ENCODE measurements at regions not wholly inside any gene's neighbourhood (a gene's known extent, or its start where the extent isn't known, plus 50 kb on each side); places are given as distances from the start of the nearest gene placed in this dataset.

- DNase-seq (ENCODE audit: low read depth in 2 of 2): no peak
Measured at GRCh38 chr15:97790180-97790579, 170.3 kb upstream of the ARRDC4 start.

- DNase-seq (ENCODE audit: low read depth in 2 of 2): no peak
Measured at GRCh38 chr15:97791824-97792792, 168.4 kb upstream of the ARRDC4 start.

DNA sequence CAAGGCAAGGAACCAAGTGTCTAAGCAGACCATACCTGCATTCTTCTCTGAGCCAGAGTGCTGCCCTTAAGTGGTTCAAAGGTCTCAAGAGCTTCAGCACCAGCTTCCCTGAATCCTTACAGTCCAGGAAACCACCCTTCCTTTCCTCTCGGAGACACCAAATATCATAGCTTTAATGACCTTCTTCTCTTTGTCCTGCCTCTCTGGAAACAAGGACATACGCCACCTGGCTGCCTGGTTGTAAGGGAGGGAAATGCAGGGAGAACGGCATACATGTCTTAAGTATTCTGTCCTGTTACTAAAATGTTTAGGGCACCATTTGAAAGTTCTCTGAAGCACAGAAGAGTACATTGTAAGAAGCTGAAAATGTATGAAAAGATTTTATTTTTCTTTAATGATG lies 155.6 kb upstream of the ARRDC4 start:
- DNase-seq (ENCODE audit: low read depth in 2 of 2): no peak

- no peak for DNase-seq (ENCODE audit: low read depth in 2 of 2)
Measured at GRCh38 chr15:97806766-97807165, 153.7 kb upstream of the ARRDC4 start.

DNA sequence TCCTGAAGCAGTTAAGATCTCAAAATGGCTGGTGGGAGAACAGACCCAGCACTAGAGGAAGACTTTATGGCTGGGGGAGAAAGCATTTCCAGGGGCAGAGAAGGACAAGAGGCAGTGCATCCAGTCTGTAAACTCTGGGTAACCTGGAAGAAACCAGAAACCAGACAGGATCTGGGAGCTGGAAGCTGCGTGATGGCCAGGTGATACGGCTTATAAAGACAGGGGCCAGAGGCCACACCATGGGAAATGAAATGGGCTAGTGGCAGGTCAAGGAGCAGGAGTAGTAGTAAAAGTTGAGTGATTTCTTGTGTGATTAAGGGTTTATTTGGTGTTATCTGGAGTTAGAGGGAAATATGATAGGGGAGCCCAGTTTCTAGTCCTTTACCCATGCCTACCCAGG lies 144.7 kb upstream of the ARRDC4 start:
- no peak for DNase-seq (ENCODE audit: low read depth in 2 of 2)

- no peak for DNase-seq (ENCODE audit: low read depth in 2 of 2)
Measured at GRCh38 chr15:97817276-97817890, 143.1 kb upstream of the ARRDC4 start.

DNA sequence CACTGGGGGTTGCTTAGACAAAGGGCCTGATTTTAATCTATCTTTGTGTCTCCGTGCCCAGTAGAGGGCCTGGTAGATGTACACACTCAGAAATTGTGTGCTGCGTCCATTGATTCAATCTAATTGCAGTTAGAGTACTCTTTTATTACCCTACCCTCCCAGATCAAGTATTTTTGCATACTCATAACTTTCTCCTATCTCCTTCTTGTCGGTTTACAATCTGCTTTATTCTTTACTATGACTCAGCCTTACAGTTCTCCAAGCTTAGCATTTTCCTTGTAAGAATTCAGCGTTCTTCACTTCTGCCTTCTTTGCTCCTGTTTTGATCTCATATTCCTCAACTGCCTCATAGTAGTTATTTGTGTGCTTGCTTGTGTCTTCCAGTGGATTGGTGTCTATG lies 124.5 kb upstream of the ARRDC4 start:
- no peak for DNase-seq (ENCODE audit: low read depth in 2 of 2)

DNA sequence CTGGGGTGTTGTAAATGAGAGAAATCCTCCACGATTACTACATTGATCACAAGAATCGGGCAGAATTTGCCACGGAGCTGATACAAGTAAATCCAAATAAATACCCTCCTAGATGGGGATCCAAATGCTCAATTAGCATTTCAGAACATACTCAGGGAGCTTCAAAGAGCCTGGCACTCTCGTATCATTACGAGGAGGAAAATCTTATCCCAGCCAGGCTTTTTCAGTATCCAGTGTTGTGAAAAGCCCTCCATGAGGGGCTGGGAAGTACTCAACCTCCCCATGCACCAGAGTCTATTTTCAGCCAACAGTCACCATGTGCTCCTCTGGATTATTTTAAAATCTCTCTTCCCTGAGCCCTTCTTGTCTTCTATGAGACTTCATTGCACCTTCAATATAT lies 122.6 kb upstream of the ARRDC4 start:
- DNase-seq (ENCODE audit: low read depth in 2 of 2): no peak

DNA sequence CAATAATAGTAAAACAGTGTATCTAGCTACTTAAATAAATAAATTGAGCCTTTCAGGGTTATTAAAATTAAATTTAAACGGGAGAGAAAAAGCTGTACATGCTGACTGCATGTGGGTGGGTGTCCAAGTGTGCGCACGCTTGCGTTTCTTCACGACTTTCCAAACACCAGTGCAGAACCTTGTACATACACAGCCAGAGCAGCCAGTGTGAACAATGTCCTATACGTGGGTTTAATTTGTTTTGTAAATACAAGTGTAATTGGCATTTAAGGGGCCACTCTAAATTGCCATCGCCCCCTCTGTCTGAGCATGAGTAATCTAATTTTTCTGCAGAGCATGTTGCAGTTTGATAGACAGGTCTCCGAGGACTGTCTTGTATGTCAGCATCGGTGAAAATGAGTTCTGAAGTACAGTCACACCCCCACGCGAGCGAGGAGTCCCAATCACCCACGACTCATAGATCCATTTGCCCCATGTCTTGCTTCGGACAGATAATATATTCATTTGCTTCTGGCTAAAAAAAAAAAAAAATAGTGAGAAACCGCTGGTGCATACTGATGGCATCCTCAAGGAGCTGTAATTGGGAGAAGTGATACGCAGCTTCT lies 121.8 kb upstream of the ARRDC4 start:
- no peak for DNase-seq (ENCODE audit: low read depth in 2 of 2)

GRCh38 chr15:97840501-97840900 lies 120.0 kb upstream of the ARRDC4 start:
- no peak for DNase-seq (ENCODE audit: low read depth in 2 of 2)

DNA sequence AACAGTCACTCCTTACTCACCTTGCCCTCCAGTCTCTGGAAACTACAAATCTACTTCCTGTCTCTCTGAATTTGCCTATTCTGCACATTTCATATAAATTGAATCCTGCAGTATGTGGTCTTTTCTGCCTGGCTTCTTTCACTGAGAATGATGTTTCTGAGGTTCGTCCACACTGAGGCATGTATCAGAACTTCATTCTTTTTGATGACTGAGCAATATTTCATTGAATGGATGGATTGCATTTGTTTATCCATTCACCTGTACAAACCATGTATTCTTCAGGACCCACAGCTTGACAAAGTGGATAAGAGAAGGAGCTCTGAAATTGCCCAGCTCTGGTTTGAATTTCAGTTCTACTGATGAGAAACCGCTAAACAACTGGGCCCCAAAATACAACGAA lies 118.9 kb upstream of the ARRDC4 start:
- no peak for DNase-seq (ENCODE audit: low read depth in 2 of 2)

DNA sequence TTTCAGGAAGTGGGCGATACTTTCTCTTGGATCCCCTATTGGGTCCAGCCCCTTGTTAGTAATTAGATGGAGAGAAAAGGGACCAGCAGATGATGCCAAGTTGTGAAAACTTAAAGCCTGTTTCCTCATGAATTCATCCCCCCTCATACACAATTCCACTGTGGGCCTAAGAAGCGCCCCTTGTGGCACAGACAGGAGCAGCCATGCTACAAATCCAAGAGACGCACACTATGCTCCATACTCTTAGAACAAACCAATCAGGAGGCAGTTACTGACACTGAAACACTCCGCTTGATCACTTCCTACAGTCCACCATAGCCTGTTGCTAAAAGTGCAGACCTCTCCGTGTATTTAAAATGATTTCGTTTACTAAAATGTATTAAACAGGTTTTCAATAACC lies 111.3 kb upstream of the ARRDC4 start:
- no peak for DNase-seq (ENCODE audit: low read depth in 2 of 2)

- no peak for DNase-seq (ENCODE audit: low read depth in 2 of 2)
Measured at GRCh38 chr15:97858296-97858695, 102.2 kb upstream of the ARRDC4 start.

- DNase-seq (ENCODE audit: low read depth in 2 of 2): no peak
Measured at GRCh38 chr15:97861529-97862260, 98.8 kb upstream of the ARRDC4 start.

- DNase-seq (ENCODE audit: low read depth in 2 of 2): no peak
Measured at GRCh38 chr15:97866959-97867358, 93.5 kb upstream of the ARRDC4 start.

DNA sequence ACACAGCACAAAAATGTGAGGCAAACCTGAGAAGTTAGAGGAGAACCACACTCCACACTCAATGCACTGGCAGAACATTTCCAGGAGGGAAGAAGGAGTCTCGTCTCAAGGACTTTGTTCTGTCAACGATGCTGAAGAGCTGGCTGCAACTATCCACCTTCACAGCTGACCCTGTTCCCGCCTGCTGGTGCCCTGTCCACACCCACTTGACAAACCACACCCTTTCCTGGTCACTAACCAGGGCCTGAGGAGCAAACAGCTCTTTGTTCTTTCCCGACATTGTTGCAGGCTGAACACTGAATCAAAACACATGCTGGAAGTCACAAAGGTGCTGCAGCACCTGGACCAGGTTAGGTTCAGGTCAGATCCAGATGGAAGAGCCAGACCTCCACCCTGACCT lies 92.6 kb upstream of the ARRDC4 start:
- no peak for DNase-seq (ENCODE audit: low read depth in 2 of 2)

DNA sequence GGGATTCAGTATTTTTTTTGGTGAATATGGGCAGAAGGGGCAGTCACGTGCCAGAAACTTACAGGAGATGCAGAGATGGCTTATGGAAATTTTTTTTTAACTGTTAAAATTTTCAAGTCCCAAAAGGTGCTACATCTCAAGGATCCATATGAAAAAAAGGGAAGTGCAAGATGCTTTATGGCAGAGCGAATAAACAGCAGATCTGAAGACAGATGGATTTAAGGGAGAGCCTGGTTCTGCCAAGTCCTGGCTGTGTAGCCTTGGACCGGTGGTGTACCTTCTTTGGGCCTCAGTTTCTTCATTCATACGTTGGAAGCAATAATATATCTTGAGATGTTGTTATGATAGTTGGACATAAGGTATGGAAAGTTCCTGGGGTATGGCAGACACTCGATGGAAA lies 91.5 kb upstream of the ARRDC4 start:
- no peak for DNase-seq (ENCODE audit: low read depth in 2 of 2)

DNA sequence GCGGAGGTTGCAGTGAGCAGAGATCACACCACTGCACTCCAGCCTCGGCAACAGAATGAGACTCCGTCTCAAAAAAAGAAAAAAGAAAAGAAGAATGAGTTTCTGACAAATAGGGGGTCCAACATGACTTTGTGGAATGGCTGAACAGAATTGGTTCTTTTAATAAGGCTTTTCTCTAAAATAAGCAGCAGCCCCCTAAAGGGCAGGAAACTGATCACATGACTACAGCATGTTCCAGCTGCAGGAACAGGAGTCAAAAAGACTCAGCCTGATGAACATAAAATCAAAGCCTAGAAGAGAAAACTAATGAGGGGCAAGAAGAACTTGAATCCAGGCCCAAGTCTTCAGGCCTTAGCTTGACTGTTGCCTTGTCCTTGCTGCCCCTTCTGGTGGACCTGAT lies 89.7 kb upstream of the ARRDC4 start:
- DNase-seq (ENCODE audit: low read depth in 2 of 2): no peak

DNA sequence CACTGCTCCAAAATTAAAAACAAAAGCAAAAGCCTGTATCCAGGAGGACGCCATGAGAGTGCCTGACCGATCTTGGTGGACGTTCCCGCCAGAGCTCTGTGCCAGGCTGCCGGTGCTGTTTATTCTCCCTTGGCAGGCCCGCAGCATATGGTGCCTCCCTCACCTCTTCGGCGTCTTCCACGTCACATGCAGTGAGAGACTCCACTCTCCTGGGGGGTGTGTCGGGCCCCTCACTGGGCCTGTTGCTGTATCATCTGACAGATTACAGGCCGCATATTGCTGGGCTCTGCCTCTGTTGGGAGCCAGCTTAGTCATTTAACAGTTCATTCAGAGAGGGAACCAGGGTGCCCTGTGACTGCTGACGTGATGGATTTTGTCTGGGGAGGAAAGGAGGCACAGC lies 86.4 kb upstream of the ARRDC4 start:
- DNase-seq (ENCODE audit: low read depth in 2 of 2): no peak

DNA sequence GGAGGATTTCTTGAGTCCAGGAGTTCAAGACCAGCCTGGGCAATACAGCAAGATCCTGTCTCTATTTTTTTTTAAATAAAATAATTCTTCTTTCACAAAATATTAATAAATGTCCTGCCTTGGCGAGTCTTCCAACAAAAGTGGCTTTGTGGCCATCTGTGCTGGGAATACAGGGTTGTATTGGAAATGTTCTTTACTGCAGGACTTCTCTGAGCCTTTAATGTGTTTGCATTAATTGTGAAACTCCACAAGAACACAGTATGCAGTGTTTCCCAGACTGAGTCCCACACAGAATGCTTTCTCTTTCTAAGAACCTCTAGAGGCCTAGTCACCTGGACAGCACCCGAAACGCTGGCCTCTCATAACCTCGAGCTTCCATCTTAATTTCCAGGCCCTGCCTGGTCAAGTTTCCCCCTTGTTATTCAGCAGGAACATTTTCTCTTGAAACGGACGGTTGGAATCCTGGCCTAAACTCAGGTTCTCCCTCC lies 85.4 kb upstream of the ARRDC4 start:
- DNase-seq (ENCODE audit: low read depth in 2 of 2): no peak

DNA sequence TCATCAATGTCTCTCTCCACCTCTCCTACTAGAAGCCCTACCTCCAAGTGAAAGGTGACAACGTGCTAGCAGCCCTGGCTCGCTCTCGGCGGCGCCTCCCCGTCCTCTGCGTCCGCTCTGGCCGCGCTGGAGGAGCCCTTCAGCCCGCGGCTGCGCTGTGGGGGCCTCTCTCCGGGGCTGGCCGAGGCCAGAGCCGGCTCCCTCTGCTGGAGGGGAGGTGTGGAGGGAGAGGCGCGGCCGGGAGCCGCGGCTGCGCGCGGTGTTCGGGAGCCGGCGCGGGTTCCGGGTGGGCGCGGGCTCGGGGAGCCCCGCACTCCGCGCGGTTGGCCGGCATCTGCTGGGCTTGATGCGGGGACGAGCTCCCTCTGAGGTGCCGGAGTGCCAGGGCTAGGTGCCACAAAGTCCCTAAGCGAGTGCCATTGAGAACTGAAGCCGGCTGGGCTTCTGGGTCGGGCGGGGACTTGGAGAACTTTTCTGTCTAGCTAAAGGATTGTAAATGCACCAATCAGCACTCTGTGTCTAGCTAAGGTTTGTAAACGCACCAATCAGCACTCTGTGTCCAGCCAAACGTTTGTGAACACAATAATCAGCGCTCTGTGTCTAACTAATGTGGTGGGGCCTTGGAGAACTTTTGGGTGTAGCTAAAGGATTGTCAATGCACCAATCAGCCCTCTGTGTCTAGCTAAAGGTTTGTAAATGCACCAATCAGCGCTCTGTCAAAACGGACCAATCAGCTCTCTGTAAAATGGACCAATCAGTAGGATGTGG lies 84.8 kb upstream of the ARRDC4 start:
- DNase-seq (ENCODE audit: low read depth in 2 of 2): no peak
